IMR-90 (cell line): ENCODE measurements at regions not wholly inside any gene's neighbourhood (a gene's known extent, or its start where the extent isn't known, plus 50 kb on each side); places are given as distances from the start of the nearest gene placed in this dataset.

Experiments used
- ATAC-seq: fragments of 200-7000 bp; cut with Tn5 transposase; 2 replicates; pipeline ENCODE4 v1.9.1; 2020; ENCODE audit warnings: low read depth, mild to moderate bottlenecking, moderate library complexity
- BruUV-seq: library from RNA; stranded (reverse); fragments of 400-500 nt; replicated peaks from 2 replicates; lab custom pipeline; 2021; lab: Mats Ljungman, UMichigan
- CTCF ChIA-PET: fragments of 300-600 bp; formaldehyde crosslinking; extraction: SDS; loops from one replicate; lab custom pipeline; 2021; ENCODE audit warnings: antibody characterized with exemption; lab: Yijun Ruan, JAX
- POLR2A ChIA-PET: fragments of 300-600 bp; sonication (Branson Sonifier 250); formaldehyde crosslinking; loops from one replicate; lab custom pipeline; 2022; ENCODE audit warnings: antibody characterized with exemption; ENCODE audit not compliant: unreplicated experiment; lab: Charles Lee
- DNase-seq: peaks from one replicate; pipeline ENCODE4 v3.0.0; 2013
- H2AFZ ChIP-seq: replicated peaks from 2 replicates; pipeline ENCODE3; 2013; ENCODE audit warnings: low read length, mild to moderate bottlenecking; ENCODE audit not compliant: poor library complexity
- H2AK5ac ChIP-seq: 2 replicates; pipeline ENCODE4 v1.6.1; 2013; ENCODE audit warnings: low read depth, low read length, inconsistent platforms
- H2AK9ac ChIP-seq: replicated peaks from 2 replicates; pipeline ENCODE3; 2013; ENCODE audit warnings: mild to moderate bottlenecking, low read depth, low read length, moderate library complexity; ENCODE audit not compliant: poor library complexity
- H2BK120ac ChIP-seq: 2 replicates; pipeline ENCODE4 v1.6.1; 2013; ENCODE audit warnings: low read depth, low read length, inconsistent platforms
- H2BK15ac ChIP-seq: 3 replicates; pipeline ENCODE4 v1.6.1; 2013; ENCODE audit warnings: low read depth, low read length, inconsistent platforms
- H2BK20ac ChIP-seq: 2 replicates; pipeline ENCODE4 v1.6.1; 2013; ENCODE audit warnings: low read depth, mild to moderate bottlenecking, inconsistent platforms, low read length, moderate library complexity
- H2BK5ac ChIP-seq: 2 replicates; pipeline ENCODE4 v1.6.1; 2013; ENCODE audit warnings: mild to moderate bottlenecking, low read depth, low read length, inconsistent platforms; ENCODE audit not compliant: poor library complexity, severe bottlenecking
- H3K14ac ChIP-seq: replicated peaks from 2 replicates; pipeline ENCODE4 v1.6.1; 2013; ENCODE audit warnings: low read depth, low read length, inconsistent platforms
- H3K18ac ChIP-seq: 2 replicates; pipeline ENCODE4 v1.6.1; 2013; ENCODE audit warnings: low read depth, low read length, control low read depth
- H3K23ac ChIP-seq: 2 replicates; pipeline ENCODE4 v1.6.1; 2013; ENCODE audit warnings: low read depth, low read length, inconsistent platforms
- H3K27ac ChIP-seq: 2 replicates; pipeline ENCODE4 v1.5.1; 2013; ENCODE audit warnings: mild to moderate bottlenecking, control low read depth, low read length; ENCODE audit not compliant: insufficient read depth
- H3K27me3 ChIP-seq: 2 replicates; pipeline ENCODE4 v1.6.1; 2013; ENCODE audit warnings: low read length; ENCODE audit not compliant: control insufficient read depth, insufficient read depth
- H3K36me3 ChIP-seq: 2 replicates; pipeline ENCODE4 v1.6.1; 2013; ENCODE audit warnings: low read length, mixed read lengths; ENCODE audit not compliant: control insufficient read depth, insufficient read depth
- H3K4ac ChIP-seq: 2 replicates; pipeline ENCODE4 v1.6.1; 2013; ENCODE audit warnings: low read depth, low read length, inconsistent platforms
- H3K4me1 ChIP-seq: 2 replicates; pipeline ENCODE4 v1.6.1; 2013; ENCODE audit warnings: low read length, mixed read lengths; ENCODE audit not compliant: control insufficient read depth, insufficient read depth
- H3K4me2 ChIP-seq: 2 replicates; pipeline ENCODE4 v1.6.1; 2013; ENCODE audit warnings: low read depth, mild to moderate bottlenecking, control low read depth, low read length, moderate library complexity
- H3K4me3 ChIP-seq: 2 replicates; pipeline ENCODE4 v1.5.1; 2013; ENCODE audit warnings: low read depth, mild to moderate bottlenecking, control low read depth, low read length, moderate library complexity; ENCODE audit not compliant: insufficient read depth
- H3K56ac ChIP-seq: 2 replicates; pipeline ENCODE4 v1.6.1; 2013; ENCODE audit warnings: low read length, inconsistent platforms; ENCODE audit not compliant: insufficient read depth; ENCODE audit errors: extremely low read depth
- H3K79me1 ChIP-seq, 2 experiments: 2 replicates each; pipeline ENCODE4 v1.6.1; 2013; ENCODE audit warnings: low read length in 2 of 2, inconsistent platforms in 1 of 2, low read depth in 1 of 2
- H3K9ac ChIP-seq: 2 replicates; pipeline ENCODE4 v1.6.1; 2013; ENCODE audit warnings: low read depth, low read length, control low read depth
- H3K9me1 ChIP-seq: 2 replicates; pipeline ENCODE4 v1.6.1; 2013; ENCODE audit warnings: low read length, inconsistent platforms; ENCODE audit not compliant: insufficient read depth
- H3K9me3 ChIP-seq: 2 replicates; pipeline ENCODE4 v1.6.1; 2013; ENCODE audit warnings: low read length; ENCODE audit not compliant: control insufficient read depth, insufficient read depth
- H4K20me1 ChIP-seq: 2 replicates; pipeline ENCODE4 v1.6.1; 2013; ENCODE audit warnings: low read length, inconsistent platforms; ENCODE audit not compliant: insufficient read depth
- H4K5ac ChIP-seq: 2 replicates; pipeline ENCODE4 v1.6.1; 2013; ENCODE audit warnings: mild to moderate bottlenecking, low read depth, low read length, control low read depth
- H4K8ac ChIP-seq, 2 experiments: 2 replicates each; pipeline ENCODE4 v1.6.1; 2013; ENCODE audit warnings: low read depth in 2 of 2, low read length in 2 of 2, control low read depth in 1 of 2, inconsistent platforms in 1 of 2
- H4K91ac ChIP-seq: 2 replicates; pipeline ENCODE4 v1.6.1; 2013; ENCODE audit warnings: low read depth, low read length, inconsistent platforms; ENCODE audit not compliant: insufficient read depth
- BHLHE40 ChIP-seq: fragments of 150-350 bp; IDR thresholded peaks from 2 replicates; pipeline ENCODE4 v1.6.1; 2016; ENCODE audit warnings: mild to moderate bottlenecking, low read depth, low read length
- CTCF ChIP-seq: conservative IDR thresholded peaks from 2 replicates; pipeline ENCODE4 v1.5.1; 2012; ENCODE audit warnings: mild to moderate bottlenecking, low read depth, low read length, improper control_type of control experiment
- FOS ChIP-seq: fragments of 150-350 bp; IDR thresholded peaks from 2 replicates; pipeline ENCODE4 v1.6.1; 2016; ENCODE audit warnings: low read depth, low read length
- MAZ ChIP-seq: IDR thresholded peaks from 2 replicates; pipeline ENCODE4 v1.6.1; 2012; ENCODE audit warnings: low read depth, mild to moderate bottlenecking, low read length, improper control_type of control experiment, moderate library complexity, borderline replicate concordance
- NFE2L2 ChIP-seq: fragments of 150-350 bp; IDR thresholded peaks from 2 replicates; pipeline ENCODE4 v1.6.1; 2016; ENCODE audit warnings: low read depth, mild to moderate bottlenecking, low read length
- POLR2A ChIP-seq: IDR thresholded peaks from 2 replicates; pipeline ENCODE4 v1.6.1; 2012; ENCODE audit warnings: mild to moderate bottlenecking, low read depth, low read length
- RAD21 ChIP-seq: IDR thresholded peaks from 2 replicates; pipeline ENCODE4 v1.6.1; 2012; ENCODE audit warnings: low read length, improper control_type of control experiment
- RCOR1 ChIP-seq: IDR thresholded peaks from 2 replicates; pipeline ENCODE4 v1.6.1; 2012; ENCODE audit warnings: mild to moderate bottlenecking, low read length, improper control_type of control experiment; ENCODE audit not compliant: insufficient replicate concordance
- SMC3 ChIP-seq: fragments of 150-350 bp; IDR thresholded peaks from 2 replicates; pipeline ENCODE4 v1.6.1; 2016; ENCODE audit warnings: low read depth, mild to moderate bottlenecking, antibody characterized with exemption, low read length, moderate library complexity
- WGBS, 2 experiments: methylation state at CpG; one replicate each; pipeline versions ENCODE4 v1.1.5 to v1.1.7; 2013; ENCODE audit warnings: missing lambda C conversion rate in 2 of 2; ENCODE audit not compliant: insufficient read length in 1 of 2; ENCODE audit errors: extremely low coverage in 2 of 2; 5-methylcytosine and 5-hydroxymethylcytosine counted together
- dilution Hi-C: fragments of 300-500 bp; cut with HindIII; formaldehyde crosslinking; loops from one replicate; pipeline ENCODE4 v1.14.3; 2018; ENCODE audit warnings: low sequenced_read_pairs; ENCODE audit not compliant: unreplicated experiment
- in situ Hi-C: fragments of 300-500 bp; cut with MboI; formaldehyde crosslinking; loops from 3 replicates; pipeline ENCODE4 v1.14.3; 2019; ENCODE audit warnings: low sequenced_read_pairs, inconsistent platforms, mixed read lengths
- intact Hi-C: fragments of 100-400 bp; cut with micrococcal nuclease; formaldehyde crosslinking; loops from 2 replicates; pipeline ENCODE4 v1.10.0; 2022
- TF ChIP-seq, protein P1 (sequence below): fragments of 150-350 bp; IDR thresholded peaks from 2 replicates; pipeline ENCODE4 v1.6.1; 2017; ENCODE audit warnings: mild to moderate bottlenecking, antibody characterized with exemption, low read length, low read depth

GRCh38 chr3:27935492-27935891, 213.4 kb upstream of the EOMES start:
- no peak overlapping the region for H3K56ac ChIP-seq
- H3K9me1 ChIP-seq: no peaks in the 10 kb centered on the region
- WGBS, 2 experiments: no CpG with 5 or more reads among the region's 2 CpGs
- H2AK9ac ChIP-seq: no peak overlapping the region
- no peaks in the 10 kb centered on the region for H3K79me1 ChIP-seq
- no peaks in the 10 kb centered on the region for H3K27me3 ChIP-seq
- no peak overlapping the region for H2AFZ ChIP-seq
- no peak overlapping the region for H3K27ac ChIP-seq
- intact Hi-C loops: loop anchor here (5.0 kb wide), 1 partner anchor 392 kb away; no protein-coding TSS in a partner anchor
- H3K4me3 ChIP-seq: no peak overlapping the region
- no peak overlapping the region for H4K91ac ChIP-seq
- no peak for DNase-seq
- BruUV-seq: no TSS peak
- H2BK15ac ChIP-seq: no peak overlapping the region
- H3K14ac ChIP-seq: no peak overlapping the region
- H3K4ac ChIP-seq: no peak overlapping the region
- no peak overlapping the region for H3K18ac ChIP-seq
- H3K36me3 ChIP-seq: no peaks in the 10 kb centered on the region
- no peak overlapping the region for H3K23ac ChIP-seq
- no peak overlapping the region for H2BK120ac ChIP-seq
- no peak overlapping the region for H2BK5ac ChIP-seq
- POLR2A ChIA-PET: interaction anchor here (0.7 kb wide), 1 partner anchor 1000 kb away, joined by 3 read pairs; no protein-coding TSS in a partner anchor
- ATAC-seq: no peak
- H3K4me2 ChIP-seq: no peak overlapping the region
- in situ Hi-C loops: no loop called here
- H3K9ac ChIP-seq: no peak overlapping the region
- H4K5ac ChIP-seq: no peak overlapping the region
- H4K20me1 ChIP-seq: no peaks in the 10 kb centered on the region
- no peak overlapping the region for H4K8ac ChIP-seq
- TF ChIP-seq NFE2L2: no peak
- TF ChIP-seq POLR2A: no peak
- no peak for TF ChIP-seq FOS
- TF ChIP-seq RAD21: no peak
- no peak for TF ChIP-seq MAZ
- TF ChIP-seq, protein P1, sequence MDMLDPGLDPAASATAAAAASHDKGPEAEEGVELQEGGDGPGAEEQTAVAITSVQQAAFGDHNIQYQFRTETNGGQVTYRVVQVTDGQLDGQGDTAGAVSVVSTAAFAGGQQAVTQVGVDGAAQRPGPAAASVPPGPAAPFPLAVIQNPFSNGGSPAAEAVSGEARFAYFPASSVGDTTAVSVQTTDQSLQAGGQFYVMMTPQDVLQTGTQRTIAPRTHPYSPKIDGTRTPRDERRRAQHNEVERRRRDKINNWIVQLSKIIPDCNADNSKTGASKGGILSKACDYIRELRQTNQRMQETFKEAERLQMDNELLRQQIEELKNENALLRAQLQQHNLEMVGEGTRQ: no peak
- no peak for TF ChIP-seq RCOR1
- TF ChIP-seq SMC3: no peak
- no peak for TF ChIP-seq CTCF
- TF ChIP-seq BHLHE40: no peak
- dilution Hi-C loops: no loop called here
- H2AK5ac ChIP-seq: no peak overlapping the region
- CTCF ChIA-PET: no interaction called here
- H3K4me1 ChIP-seq: no peaks in the 10 kb centered on the region
- H2BK20ac ChIP-seq: no peak overlapping the region
- no peaks in the 10 kb centered on the region for H3K9me3 ChIP-seq
